ENCODE measurements at regions not wholly inside any gene's neighbourhood (a gene's known extent, or its start where the extent isn't known, plus 50 kb on each side); places are given as distances from the start of the nearest gene placed in this dataset.
"Not testable (repeated sequence)": the region's sequence is repeated elsewhere in the genome, so short reads cannot be mapped to it uniquely, and the experiment has no call there.

DNA sequence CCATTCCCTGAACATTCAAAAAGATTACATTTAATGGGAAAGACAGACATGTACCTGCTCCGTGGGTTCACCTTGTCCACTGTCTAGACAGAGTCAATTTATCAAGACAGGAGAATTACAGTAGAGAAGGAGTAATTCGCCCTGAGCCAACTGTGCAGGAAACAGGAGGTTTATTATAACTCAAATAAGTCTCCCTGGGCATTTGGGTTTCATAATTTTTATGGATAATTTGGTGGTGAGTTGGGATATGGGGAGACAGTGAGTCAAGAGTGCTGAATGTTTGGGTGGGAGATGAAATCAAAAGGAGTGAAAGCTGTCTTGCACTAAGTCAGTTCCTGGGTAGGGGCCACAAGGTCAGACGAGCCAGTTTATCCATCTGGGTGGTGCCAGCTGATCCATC, 165.9 kb upstream of the NAMPT start:
- ATAC-seq (no peak), DNase-seq (no peak)
- CTCF ChIA-PET = no interaction called here
- Mint-ChIP-seq H3K9me3 (ENCODE audit: low read depth) (peaks cover 35% of the 10 kb centered on the region), H3K36me3 (peaks cover 19% of the 10 kb centered on the region), H3K4me3 (no peak overlapping the region), H3K27ac (no peak overlapping the region), H3K4me1 (no peaks in the 10 kb centered on the region), H3K27me3 (peaks cover 7% of the 10 kb centered on the region)

DNA sequence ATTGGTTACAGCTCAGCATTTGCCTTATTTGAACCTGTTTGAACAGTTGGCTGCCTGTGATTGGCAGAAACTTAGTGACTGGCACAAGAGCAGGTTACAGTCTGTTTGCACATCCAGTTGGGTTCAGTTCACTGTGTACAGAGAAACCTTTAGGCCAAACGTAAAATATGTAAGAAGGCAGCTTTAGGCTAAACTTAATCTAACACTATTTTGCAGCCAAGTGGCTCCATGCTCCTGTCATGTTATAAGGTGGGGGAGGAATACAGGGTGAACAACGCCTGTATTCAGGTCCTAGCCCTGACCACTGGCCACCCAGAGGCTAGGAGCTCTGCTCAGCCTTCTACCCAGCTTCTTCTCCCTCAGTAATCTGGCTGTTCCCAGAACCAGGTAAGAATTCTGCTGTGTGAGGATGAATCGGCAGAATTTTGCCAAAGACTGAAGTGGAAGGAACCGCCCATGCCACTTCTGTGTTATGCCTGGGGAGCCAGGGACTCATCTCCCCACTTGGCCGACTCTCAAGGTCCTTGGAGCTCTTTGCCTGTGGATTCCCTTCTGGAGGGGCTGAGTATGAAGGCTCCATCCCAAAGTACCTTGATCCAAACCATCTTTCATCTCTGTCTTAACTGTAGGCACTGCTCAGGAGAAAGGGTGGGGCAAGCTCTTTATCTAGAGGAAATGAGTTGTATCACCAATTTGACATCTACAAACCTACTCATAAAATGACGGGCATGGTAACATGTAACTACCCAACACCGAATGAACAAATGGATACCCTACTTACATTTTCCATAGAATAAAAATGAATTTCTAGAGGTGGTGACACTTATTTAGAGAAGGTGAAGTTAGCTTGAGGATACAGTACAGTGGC, 164.4 kb upstream of the NAMPT start:
- no peak for ATAC-seq

DNA sequence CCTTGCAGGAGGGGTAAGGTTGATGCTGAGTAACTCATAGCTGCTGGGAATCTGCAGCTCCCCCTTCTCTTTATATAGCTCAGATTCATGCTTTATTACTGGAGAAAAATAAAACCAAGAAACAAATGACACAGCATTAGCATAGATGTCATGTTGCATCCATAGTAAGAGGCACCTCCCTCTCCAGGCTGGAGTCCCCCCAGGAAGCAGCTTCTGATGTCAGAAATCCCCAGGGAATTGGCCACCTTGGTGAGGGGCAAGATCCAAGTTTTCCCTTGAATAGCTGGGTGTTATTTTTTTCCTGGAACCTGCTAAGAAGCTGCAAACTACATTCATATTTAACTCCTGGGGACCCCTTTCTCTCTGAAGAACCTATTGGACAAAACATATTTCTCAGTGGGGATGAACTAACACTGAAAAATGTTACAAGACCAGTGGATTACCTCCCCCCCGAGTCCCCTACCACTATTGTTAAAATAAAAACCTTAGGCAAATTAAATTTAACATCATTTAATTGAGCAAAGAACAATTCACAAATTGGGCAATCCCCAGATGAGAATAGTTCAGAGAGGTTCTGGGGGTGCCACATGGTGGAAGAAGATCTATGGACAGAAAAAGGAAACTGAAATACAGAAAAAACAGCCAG, 163.7 kb upstream of the NAMPT start:
- Mint-ChIP-seq H3K4me3 (no peak overlapping the region), H3K36me3 (peaks cover 17% of the 10 kb centered on the region), H3K27me3 (peaks cover 16% of the 10 kb centered on the region), H3K27ac (no peak overlapping the region), H3K9me3 (ENCODE audit: low read depth) (peaks cover 33% of the 10 kb centered on the region), H3K4me1 (no peaks in the 10 kb centered on the region)
- ATAC-seq (no peak), DNase-seq (no peak)
- CTCF ChIA-PET = interaction anchor here (2.2 kb wide), 1 partner anchor 272 kb away, joined by 7 read pairs; no protein-coding TSS in a partner anchor

More for the DNA sequence above, 164.4 kb upstream of the NAMPT start:
- Mint-ChIP-seq H3K27me3 (peaks cover 15% of the 10 kb centered on the region), H3K4me1 (no peaks in the 10 kb centered on the region), H3K36me3 (peaks cover 19% of the 10 kb centered on the region), H3K4me3 (no peak overlapping the region), H3K9me3 (ENCODE audit: low read depth) (peaks cover 35% of the 10 kb centered on the region), H3K27ac (no peak overlapping the region)
- no peak for DNase-seq
- CTCF ChIA-PET = interaction anchor here (1.0 to 2.2 kb wide), 2 partner anchors 13 to 272 kb away, joined by 4 to 7 read pairs; no protein-coding TSS in a partner anchor

DNA sequence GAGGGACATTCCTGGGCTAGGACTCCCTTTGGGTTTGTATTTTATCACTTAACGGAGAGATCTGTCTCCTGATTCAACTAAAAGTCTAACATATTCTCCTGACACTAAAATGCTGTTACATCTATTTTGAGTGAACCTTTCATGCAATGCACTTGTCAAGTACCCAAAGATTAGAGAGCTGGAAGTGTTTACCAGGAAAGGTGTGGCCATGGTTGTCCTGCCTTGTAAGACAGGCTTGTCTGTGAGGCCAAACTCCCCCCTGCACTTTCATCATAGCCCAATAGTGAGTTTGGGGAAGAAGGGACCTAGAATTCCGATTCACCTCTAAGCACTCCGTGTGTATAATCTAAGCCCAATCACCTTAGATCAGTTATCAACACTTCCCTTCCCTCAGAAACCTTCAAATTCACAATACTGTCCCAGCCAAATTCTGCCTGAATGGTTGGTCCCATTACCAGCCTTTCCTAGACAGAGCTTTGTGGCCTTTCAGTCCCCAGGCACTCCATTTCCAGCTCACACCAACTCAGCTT, 162.6 kb upstream of the NAMPT start:
- Mint-ChIP-seq H3K9me3 (ENCODE audit: low read depth) (peaks cover 26% of the 10 kb centered on the region), H3K27ac (no peak overlapping the region), H3K4me1 (no peaks in the 10 kb centered on the region), H3K27me3 (peaks cover 25% of the 10 kb centered on the region), H3K4me3 (no peak overlapping the region), H3K36me3 (peaks cover 16% of the 10 kb centered on the region)
- CTCF ChIA-PET = no interaction called here
- DNase-seq (no peak), ATAC-seq (no peak)

DNA sequence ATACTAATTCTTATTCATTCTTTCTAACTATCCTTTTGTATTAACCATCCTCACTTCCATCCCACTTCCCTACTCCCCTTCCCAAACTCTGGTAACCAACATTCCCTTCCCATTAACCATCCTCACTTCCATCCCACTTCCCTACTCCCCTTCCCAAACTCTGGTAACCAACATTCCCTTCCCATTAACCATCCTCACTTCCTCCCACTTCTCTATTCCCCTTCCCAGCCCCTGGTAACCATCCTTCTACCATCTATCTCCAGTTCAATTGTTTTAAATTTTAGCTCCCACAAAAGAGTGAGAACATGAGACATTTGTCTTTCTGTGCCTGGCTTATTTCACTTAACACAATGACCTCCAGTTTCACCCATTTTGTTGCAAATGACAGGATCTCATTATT, 160.6 kb upstream of the NAMPT start:
- ATAC-seq, DNase-seq, H3K36me3 Mint-ChIP-seq, H3K27ac Mint-ChIP-seq, CTCF ChIA-PET, H3K4me1 Mint-ChIP-seq, H3K4me3 Mint-ChIP-seq: not testable (repeated sequence)
- Mint-ChIP-seq H3K27me3 (peaks cover 35% of the 10 kb centered on the region), H3K9me3 (ENCODE audit: low read depth) (peaks cover 12% of the 10 kb centered on the region)

DNA sequence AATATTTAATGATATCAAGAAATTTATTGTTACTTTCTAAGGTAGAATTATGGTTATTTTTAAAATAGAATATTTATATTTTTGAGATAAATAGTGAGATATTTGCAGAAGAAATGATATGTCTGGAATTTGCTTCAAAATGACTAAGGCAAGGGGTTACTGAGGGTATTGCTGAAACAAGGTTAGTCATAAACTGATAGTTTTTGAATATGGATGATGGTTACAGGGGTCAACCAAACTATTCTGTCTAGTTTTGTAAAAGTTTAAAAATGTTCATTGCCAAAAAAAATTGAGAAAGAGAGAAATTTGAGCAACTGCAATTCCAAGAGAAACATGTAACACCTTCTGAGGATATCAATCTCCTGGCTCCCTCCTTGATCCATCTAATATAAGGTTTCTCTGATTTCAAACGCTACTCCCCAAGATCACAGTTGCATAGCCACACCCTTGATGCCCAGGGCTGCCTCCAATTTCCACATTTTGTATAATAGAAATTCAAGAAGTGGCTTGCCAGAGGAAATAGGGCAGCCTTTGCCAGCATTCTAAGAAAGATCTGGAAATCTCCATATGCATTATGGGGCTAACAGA, 159.4 kb upstream of the NAMPT start:
- Mint-ChIP-seq H3K4me3 (no peak overlapping the region), H3K36me3 (peaks cover 5% of the 10 kb centered on the region), H3K27ac (no peak overlapping the region), H3K27me3 (peaks cover 46% of the 10 kb centered on the region), H3K4me1 (no peaks in the 10 kb centered on the region), H3K9me3 (ENCODE audit: low read depth) (peaks cover 9% of the 10 kb centered on the region)
- DNase-seq (no peak), ATAC-seq (no peak)
- CTCF ChIA-PET = no interaction called here

DNA sequence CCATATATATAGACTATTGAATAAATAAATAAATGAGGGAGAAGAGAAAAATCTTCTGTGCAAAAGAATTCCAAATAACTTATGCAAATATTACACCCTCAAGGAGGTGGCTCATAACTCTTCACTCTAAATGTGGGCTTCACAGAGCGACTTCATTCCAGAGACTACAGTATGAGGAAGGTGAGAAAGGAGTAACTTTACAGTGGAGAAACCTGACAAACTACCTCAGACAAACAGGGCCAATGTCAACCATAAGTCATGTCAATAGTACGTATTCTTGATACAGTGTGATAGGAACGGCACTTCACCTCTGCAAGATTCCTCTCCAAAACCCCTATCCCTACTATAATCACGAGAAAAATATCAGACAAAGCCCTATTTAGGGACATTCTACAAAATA, 158.4 kb upstream of the NAMPT start:
- Mint-ChIP-seq H3K27ac (no peak overlapping the region), H3K36me3 (peaks cover 5% of the 10 kb centered on the region), H3K9me3 (ENCODE audit: low read depth) (peaks cover 7% of the 10 kb centered on the region), H3K4me3 (no peak overlapping the region), H3K27me3 (peaks cover 48% of the 10 kb centered on the region), H3K4me1 (no peaks in the 10 kb centered on the region)
- ATAC-seq (no peak), DNase-seq (no peak)
- CTCF ChIA-PET = no interaction called here

DNA sequence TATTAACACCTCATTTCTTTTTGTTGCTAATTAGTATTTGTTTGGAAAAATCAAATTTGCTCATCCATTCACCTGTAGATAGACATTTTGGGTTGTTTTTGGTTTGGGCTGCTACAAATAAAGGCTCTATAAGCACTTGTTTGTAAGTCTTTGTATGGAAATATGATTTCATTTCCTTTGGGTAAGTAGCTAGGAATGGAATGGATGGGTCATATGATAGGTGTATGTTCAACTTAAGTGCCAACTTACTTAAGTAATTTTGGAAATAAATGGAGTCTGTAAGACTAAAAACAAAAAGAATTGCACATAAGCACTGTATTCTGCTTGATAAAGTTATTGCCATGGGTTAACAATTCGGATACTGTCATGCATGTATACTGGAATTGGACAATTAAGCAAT, 157.7 kb upstream of the NAMPT start:
- DNase-seq = no peak
- H3K9me3 Mint-ChIP-seq (ENCODE audit: low read depth) = peaks cover 2% of the 10 kb centered on the region
- no peaks in the 10 kb centered on the region for H3K4me1 Mint-ChIP-seq
- no peak for ATAC-seq
- CTCF ChIA-PET = no interaction called here
- H3K27ac Mint-ChIP-seq = no peak overlapping the region
- H3K27me3 Mint-ChIP-seq = peaks cover 43% of the 10 kb centered on the region
- H3K4me3 Mint-ChIP-seq = no peak overlapping the region
- H3K36me3 Mint-ChIP-seq = peaks cover 3% of the 10 kb centered on the region

DNA sequence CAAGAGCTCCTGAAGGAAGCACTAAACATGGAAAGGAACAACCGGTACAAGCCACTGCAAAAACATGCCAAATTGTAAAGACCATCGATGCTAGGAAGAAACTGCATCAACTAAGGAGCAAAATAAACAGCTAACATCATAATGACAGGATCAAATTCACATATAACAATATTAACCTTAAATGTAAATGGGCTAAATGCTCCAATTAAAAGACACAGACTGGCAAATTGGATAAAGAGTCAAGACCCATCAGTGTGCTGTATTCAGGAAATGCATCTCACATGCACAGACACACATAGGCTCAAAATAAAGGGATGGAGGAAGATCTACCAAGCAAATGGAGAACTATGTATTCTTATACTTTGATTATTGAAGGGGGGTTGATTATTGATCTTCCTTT, 156.6 kb upstream of the NAMPT start:
- H3K4me1 Mint-ChIP-seq; DNase-seq; H3K27ac Mint-ChIP-seq; H3K9me3 Mint-ChIP-seq (ENCODE audit: low read depth); H3K4me3 Mint-ChIP-seq; ATAC-seq; H3K36me3 Mint-ChIP-seq: not testable (repeated sequence)
- CTCF ChIA-PET = interaction anchor here (1.1 kb wide), 1 partner anchor 32 kb away, joined by 3 read pairs; no protein-coding TSS in a partner anchor
- peaks cover 43% of the 10 kb centered on the region for H3K27me3 Mint-ChIP-seq

DNA sequence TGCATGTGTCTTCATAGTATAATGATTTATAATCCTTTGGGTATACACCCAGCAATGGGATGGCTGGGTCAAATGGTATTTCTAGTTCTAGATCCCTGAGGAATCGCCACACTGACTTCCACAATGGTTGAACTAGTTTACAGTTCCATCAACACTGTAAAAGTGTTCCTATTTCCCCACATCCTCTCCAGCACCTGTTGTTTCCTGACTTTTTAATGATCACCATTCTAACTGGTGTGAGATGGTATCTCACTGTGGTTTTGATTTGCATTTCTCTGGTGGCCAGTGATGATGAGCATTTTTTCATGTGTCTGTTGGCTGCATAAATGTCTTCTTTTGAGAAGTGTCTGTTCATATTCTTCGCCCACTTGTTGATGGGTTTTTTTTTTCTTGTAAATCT, 152.2 kb upstream of the NAMPT start:
- H3K4me1 Mint-ChIP-seq; H3K36me3 Mint-ChIP-seq; CTCF ChIA-PET; DNase-seq; H3K9me3 Mint-ChIP-seq (ENCODE audit: low read depth); ATAC-seq; H3K27ac Mint-ChIP-seq; H3K4me3 Mint-ChIP-seq: not testable (repeated sequence)
- peaks cover 34% of the 10 kb centered on the region for H3K27me3 Mint-ChIP-seq

DNA sequence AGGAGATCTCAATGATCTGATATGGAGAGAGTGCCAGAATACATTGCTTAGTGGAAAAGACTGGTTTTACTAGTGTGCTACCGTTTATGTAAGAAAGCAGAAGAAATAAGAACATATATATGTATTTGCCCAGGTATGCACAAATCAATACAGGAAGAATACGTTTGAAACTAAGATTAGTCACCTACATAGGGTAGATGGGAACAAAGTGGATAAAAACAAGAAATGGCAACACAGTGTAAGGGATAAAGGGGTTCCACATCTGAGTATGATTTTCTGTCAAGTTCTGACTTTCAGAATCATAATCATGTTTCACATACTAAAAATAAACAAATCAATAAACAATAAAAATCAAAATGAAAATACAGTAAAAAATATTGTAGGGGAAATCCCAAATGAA, 148.6 kb upstream of the NAMPT start:
- no peak for DNase-seq
- Mint-ChIP-seq H3K36me3 (peaks cover 6% of the 10 kb centered on the region), H3K4me3 (no peak overlapping the region), H3K9me3 (ENCODE audit: low read depth) (peaks cover 5% of the 10 kb centered on the region), H3K4me1 (peaks cover 4% of the 10 kb centered on the region), H3K27ac (no peak overlapping the region), H3K27me3 (peaks cover 14% of the 10 kb centered on the region)
- CTCF ChIA-PET = interaction anchor here (1.4 kb wide), 1 partner anchor 257 kb away, joined by 3 read pairs; no protein-coding TSS in a partner anchor
- ATAC-seq = no peak

DNA sequence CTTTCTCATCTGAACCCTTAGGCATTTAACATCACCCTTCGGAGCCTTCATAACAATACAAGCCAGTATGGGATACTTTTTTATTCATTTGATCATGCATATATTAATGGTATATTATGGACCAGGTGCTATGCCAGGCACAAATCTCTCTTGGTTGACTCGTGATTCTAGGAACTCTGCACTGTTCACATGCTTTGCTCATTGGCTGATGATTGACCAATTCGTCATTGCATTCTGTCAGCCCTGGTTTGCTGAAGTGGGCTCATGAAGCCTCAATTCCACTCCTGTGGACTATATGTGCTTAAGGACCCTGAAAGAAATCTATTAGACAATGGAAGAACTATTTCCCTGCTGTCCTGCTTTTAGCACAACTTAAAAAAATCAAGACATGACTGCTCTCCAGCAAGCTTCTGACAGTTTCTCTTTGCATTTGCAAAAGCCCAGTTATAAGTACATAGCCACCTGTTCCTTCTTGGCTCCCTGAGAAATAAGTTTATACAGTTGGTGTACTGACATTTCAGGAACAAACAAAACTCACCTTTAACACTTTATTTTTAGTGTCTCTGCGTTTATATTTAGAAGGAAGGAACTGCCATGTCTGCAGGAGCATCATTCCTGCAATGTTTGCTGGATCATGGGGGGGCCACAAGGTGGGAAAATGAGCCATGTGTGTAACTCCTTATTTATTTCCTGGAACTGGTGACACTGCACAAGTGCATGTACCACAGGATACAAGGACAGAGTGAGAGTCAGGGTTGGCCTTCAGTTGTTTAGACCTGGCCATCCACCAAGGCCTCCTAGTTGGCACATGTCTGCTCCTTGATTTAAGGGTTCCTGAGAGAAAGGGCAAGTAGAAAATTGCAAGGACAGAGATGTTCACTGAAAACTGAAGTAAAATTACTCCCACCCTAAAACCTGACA, 146.0 kb upstream of the NAMPT start:
- CTCF ChIA-PET = no interaction called here
- Mint-ChIP-seq H3K4me1 (peaks cover 4% of the 10 kb centered on the region), H3K27ac (no peak overlapping the region), H3K27me3 (peaks cover 14% of the 10 kb centered on the region), H3K36me3 (peaks cover 6% of the 10 kb centered on the region), H3K4me3 (no peak overlapping the region), H3K9me3 (ENCODE audit: low read depth) (no peaks in the 10 kb centered on the region)
- ATAC-seq = no peak
- no peak for DNase-seq

DNA sequence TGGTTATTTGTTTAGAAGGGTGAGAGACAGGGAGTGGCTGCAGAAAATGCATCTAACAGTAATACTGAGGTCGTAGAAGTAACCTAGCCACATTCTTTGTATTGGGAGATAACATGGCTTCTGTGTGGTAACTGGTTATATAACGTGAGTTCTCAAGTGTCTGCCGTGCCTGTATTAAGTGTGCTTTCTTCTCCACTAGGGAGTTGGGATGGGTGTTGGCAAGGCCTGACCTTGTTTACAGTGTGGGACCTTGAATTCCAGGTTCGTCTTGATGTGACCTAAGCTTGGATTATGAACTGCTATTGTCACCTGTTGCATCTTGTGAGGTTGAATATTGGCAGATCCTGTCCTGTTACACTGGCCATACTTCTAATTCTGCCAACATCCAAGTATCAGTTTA, 145.3 kb upstream of the NAMPT start:
- no peak for DNase-seq
- H3K4me1 Mint-ChIP-seq = peaks cover 10% of the 10 kb centered on the region
- H3K27ac Mint-ChIP-seq = no peak overlapping the region
- H3K9me3 Mint-ChIP-seq (ENCODE audit: low read depth) = no peaks in the 10 kb centered on the region
- peaks cover 4% of the 10 kb centered on the region for H3K36me3 Mint-ChIP-seq
- ATAC-seq = no peak
- H3K27me3 Mint-ChIP-seq = peaks cover 12% of the 10 kb centered on the region
- H3K4me3 Mint-ChIP-seq = no peak overlapping the region
- CTCF ChIA-PET = no interaction called here

Measured in activated CD8-positive, alpha-beta memory T cell treated with anti-CD3 and anti-CD28 coated beads, Interleukin-2, amount 10 ng/mL, durations not matched to agents 7 days and 5 days (primary cell).